Gastrocnemius medialis (tissue), 4 donors: ENCODE measurements at regions not wholly inside any gene's neighbourhood (a gene's known extent, or its start where the extent isn't known, plus 50 kb on each side); places are given as distances from the start of the nearest gene placed in this dataset.
"Not testable (repeated sequence)": the region's sequence is repeated elsewhere in the genome, so short reads cannot be mapped to it uniquely, and the experiment has no call there.

Experiments used
- CTCF ChIP-seq, 5 experiments: fragments of 450-650 bp in 3 of 5; fragments of 200-600 bp in 2 of 5; sonication (generic) in 2 of 5; IDR thresholded peaks in 4 of 5; conservative IDR thresholded peaks in 1 of 5; 1 replicate in 4 of 5; 2 replicates in 1 of 5; pipeline ENCODE4 v1.5.1; 2016 to 2019; ENCODE audit warnings: antibody characterized with exemption in 5 of 5, mild to moderate bottlenecking in 3 of 5, moderate library complexity in 3 of 5
- POLR2A ChIP-seq, 2 donors: fragments of 450-650 bp; IDR thresholded peaks; one replicate each; pipeline ENCODE4 v1.6.1; 2017; ENCODE audit warnings: antibody characterized with exemption in 2 of 2, mild to moderate bottlenecking in 2 of 2, moderate library complexity in 2 of 2

- TF ChIP-seq CTCF (IDR thresholded peaks at IDR 0.05 in 4 of 5, conservative IDR thresholded peaks at IDR 0.05 in 1 of 5) = peak in 3 of 5 experiments; percentile 28 to 35 (median 30)
- not testable (repeated sequence) for TF ChIP-seq POLR2A (IDR thresholded peaks at IDR 0.05)
These were observed 67.7 kb upstream of the PARP4 start for GRCh38 chr13:24580315-24580714.
